Mesodermal cell (in vitro differentiated cells): ENCODE measurements at regions not wholly inside any gene's neighbourhood (a gene's known extent, or its start where the extent isn't known, plus 50 kb on each side); places are given as distances from the start of the nearest gene placed in this dataset.

Source experiments
- H3K27ac ChIP-seq: 2 replicates; pipeline ENCODE4 v1.7.0; 2013; ENCODE audit warnings: mild to moderate bottlenecking, low read depth, low read length, moderate library complexity; ENCODE audit not compliant: severe bottlenecking
- H3K36me3 ChIP-seq: 2 replicates; pipeline ENCODE4 v1.7.1; 2013; ENCODE audit warnings: mild to moderate bottlenecking, low read length, moderate library complexity; ENCODE audit not compliant: control insufficient read depth, insufficient read depth
- H3K4me1 ChIP-seq: one replicate; pipeline ENCODE4 v1.7.1; 2013; ENCODE audit warnings: mild to moderate bottlenecking, low read length; ENCODE audit not compliant: insufficient read depth, control insufficient read depth, poor library complexity, severe bottlenecking
- H3K4me3 ChIP-seq: 2 replicates; pipeline ENCODE4 v1.7.0; 2013; ENCODE audit warnings: low read length, control low read depth, mild to moderate bottlenecking; ENCODE audit not compliant: insufficient read depth, poor library complexity, severe bottlenecking; ENCODE audit errors: extremely low read depth
- H3K9me3 ChIP-seq: 2 replicates; pipeline ENCODE4 v1.7.1; 2013; ENCODE audit warnings: mild to moderate bottlenecking, low read length, moderate library complexity; ENCODE audit not compliant: control insufficient read depth
- WGBS, 2 experiments: methylation state at CpG; one replicate each; pipeline ENCODE4 v1.1.5; 2013; ENCODE audit warnings: missing lambda C conversion rate in 2 of 2; ENCODE audit not compliant: insufficient coverage in 2 of 2; 5-methylcytosine and 5-hydroxymethylcytosine counted together

GRCh38 chr3:153960458-153961074 lies 160.6 kb upstream of the ARHGEF26 start:
- Histone ChIP-seq H3K9me3 (no peaks in the 10 kb centered on the region), H3K36me3 (no peaks in the 10 kb centered on the region), H3K4me3 (no peak overlapping the region), H3K27ac (no peak overlapping the region), H3K4me1 (no peaks in the 10 kb centered on the region)
- WGBS, 2 experiments, result 92 to 93% methylated on average over 2 to 3 of the region's 3 CpGs

GRCh38 chr3:153961494-153961893 lies 159.7 kb upstream of the ARHGEF26 start:
- H3K36me3 ChIP-seq, result no peaks in the 10 kb centered on the region
- no peaks in the 10 kb centered on the region for H3K9me3 ChIP-seq
- WGBS, 2 experiments, result 70% methylated on average over 3 of the region's 3 CpGs; no CpG with 5 or more reads in 1 of the 2 experiments
- H3K4me1 ChIP-seq, result no peaks in the 10 kb centered on the region
- H3K4me3 ChIP-seq, result no peak overlapping the region
- H3K27ac ChIP-seq, result no peak overlapping the region

GRCh38 chr3:153963012-153963411 lies 158.2 kb upstream of the ARHGEF26 start:
- peaks cover 5% of the 10 kb centered on the region for H3K9me3 ChIP-seq
- WGBS, 2 experiments, result no CpG with 5 or more reads among the region's 2 CpGs
- no peak overlapping the region for H3K4me3 ChIP-seq
- H3K4me1 ChIP-seq, result no peaks in the 10 kb centered on the region
- no peaks in the 10 kb centered on the region for H3K36me3 ChIP-seq
- H3K27ac ChIP-seq, result no peak overlapping the region

GRCh38 chr3:153967260-153967659 lies 153.9 kb upstream of the ARHGEF26 start:
- Histone ChIP-seq H3K27ac (no peak overlapping the region), H3K9me3 (peaks cover 7% of the 10 kb centered on the region), H3K4me1 (no peaks in the 10 kb centered on the region), H3K36me3 (no peaks in the 10 kb centered on the region), H3K4me3 (no peak overlapping the region)
- 82 to 83% methylated on average over 1 of the region's 2 CpGs for WGBS, 2 experiments

GRCh38 chr3:153970047-153970446 lies 151.1 kb upstream of the ARHGEF26 start:
- Histone ChIP-seq H3K4me3 (no peak overlapping the region), H3K36me3 (no peaks in the 10 kb centered on the region), H3K9me3 (peaks cover 7% of the 10 kb centered on the region), H3K4me1 (no peaks in the 10 kb centered on the region), H3K27ac (no peak overlapping the region)

- Histone ChIP-seq H3K4me1 (no peaks in the 10 kb centered on the region), H3K9me3 (peaks cover 7% of the 10 kb centered on the region), H3K4me3 (no peak overlapping the region), H3K36me3 (no peaks in the 10 kb centered on the region), H3K27ac (no peak overlapping the region)
- 45% methylated on average over 1 of the region's 1 CpG; no CpG with 5 or more reads in 1 of the 2 experiments for WGBS, 2 experiments
Measured at GRCh38 chr3:153970741-153971347, 150.3 kb upstream of the ARHGEF26 start.

GRCh38 chr3:153972862-153973261 lies 148.3 kb upstream of the ARHGEF26 start:
- 71 to 100% methylated on average over 1 of the region's 1 CpG for WGBS, 2 experiments
- peaks cover 3% of the 10 kb centered on the region for H3K9me3 ChIP-seq
- no peaks in the 10 kb centered on the region for H3K36me3 ChIP-seq
- H3K27ac ChIP-seq, result no peak overlapping the region
- H3K4me3 ChIP-seq, result no peak overlapping the region
- H3K4me1 ChIP-seq, result no peaks in the 10 kb centered on the region

- Histone ChIP-seq H3K27ac (no peak overlapping the region), H3K4me3 (no peak overlapping the region), H3K9me3 (no peaks in the 10 kb centered on the region), H3K36me3 (no peaks in the 10 kb centered on the region), H3K4me1 (no peaks in the 10 kb centered on the region)
- 86 to 100% methylated on average over 1 to 2 of the region's 3 CpGs for WGBS, 2 experiments
Measured at GRCh38 chr3:153973722-153974265, 147.4 kb upstream of the ARHGEF26 start.

GRCh38 chr3:153974614-153975013 lies 146.6 kb upstream of the ARHGEF26 start:
- Histone ChIP-seq H3K27ac (no peak overlapping the region), H3K4me3 (no peak overlapping the region)

GRCh38 chr3:153976891-153977554 lies 144.2 kb upstream of the ARHGEF26 start:
- WGBS, 2 experiments, result 60 to 95% methylated on average over 1 to 2 of the region's 2 CpGs

More at GRCh38 chr3:153974614-153975013, 146.6 kb upstream of the ARHGEF26 start:
- Histone ChIP-seq H3K36me3 (no peaks in the 10 kb centered on the region), H3K9me3 (no peaks in the 10 kb centered on the region), H3K4me1 (no peaks in the 10 kb centered on the region)

GRCh38 chr3:153978006-153978405 lies 143.2 kb upstream of the ARHGEF26 start:
- no peaks in the 10 kb centered on the region for H3K9me3 ChIP-seq
- WGBS, 2 experiments, result no CpG with 5 or more reads among the region's 1 CpG
- H3K36me3 ChIP-seq, result no peaks in the 10 kb centered on the region
- no peak overlapping the region for H3K4me3 ChIP-seq
- no peaks in the 10 kb centered on the region for H3K4me1 ChIP-seq
- no peak overlapping the region for H3K27ac ChIP-seq

More at GRCh38 chr3:153976891-153977554, 144.2 kb upstream of the ARHGEF26 start:
- Histone ChIP-seq H3K4me3 (no peak overlapping the region), H3K36me3 (no peaks in the 10 kb centered on the region), H3K9me3 (no peaks in the 10 kb centered on the region), H3K27ac (no peak overlapping the region), H3K4me1 (no peaks in the 10 kb centered on the region)
